Activated CD4-positive, alpha-beta T cell treated with anti-CD3 and anti-CD28 coated beads, Interleukin-2, amount 10 ng/mL, durations not matched to agents 24 days and 14 days (primary cell): ENCODE measurements at regions not wholly inside any gene's neighbourhood (a gene's known extent, or its start where the extent isn't known, plus 50 kb on each side); places are given as distances from the start of the nearest gene placed in this dataset.
A peak's percentile ranks its signal among the peaks of the same experiment; 100 is the strongest.
"Not testable (repeated sequence)": the region's sequence is repeated elsewhere in the genome, so short reads cannot be mapped to it uniquely, and the experiment has no call there.

ENCODE experiments used
- DNase-seq: peaks from one replicate; pipeline ENCODE4 v3.0.0; 2022
- H3K27ac Mint-ChIP-seq: one replicate; pipeline ENCODE4 v1.8.0; 2022; ENCODE audit warnings: mild to moderate bottlenecking, mixed read lengths
- H3K27me3 Mint-ChIP-seq: one replicate; pipeline ENCODE4 v1.8.0; 2022; ENCODE audit warnings: mixed read lengths
- H3K36me3 Mint-ChIP-seq: one replicate; pipeline ENCODE4 v1.8.0; 2022; ENCODE audit warnings: low read depth, mild to moderate bottlenecking, mixed read lengths
- H3K4me1 Mint-ChIP-seq: one replicate; pipeline ENCODE4 v1.8.0; 2021; ENCODE audit warnings: mixed read lengths
- H3K4me3 Mint-ChIP-seq: one replicate; pipeline ENCODE4 v1.8.0; 2022; ENCODE audit warnings: mild to moderate bottlenecking, moderate library complexity, mixed read lengths
- H3K9me3 Mint-ChIP-seq: one replicate; pipeline ENCODE4 v1.8.0; 2021; ENCODE audit warnings: mixed read lengths
- intact Hi-C: fragments of 100-400 bp; cut with micrococcal nuclease; formaldehyde crosslinking; loops from one replicate; pipeline ENCODE4 v1.15.1; 2023

DNA sequence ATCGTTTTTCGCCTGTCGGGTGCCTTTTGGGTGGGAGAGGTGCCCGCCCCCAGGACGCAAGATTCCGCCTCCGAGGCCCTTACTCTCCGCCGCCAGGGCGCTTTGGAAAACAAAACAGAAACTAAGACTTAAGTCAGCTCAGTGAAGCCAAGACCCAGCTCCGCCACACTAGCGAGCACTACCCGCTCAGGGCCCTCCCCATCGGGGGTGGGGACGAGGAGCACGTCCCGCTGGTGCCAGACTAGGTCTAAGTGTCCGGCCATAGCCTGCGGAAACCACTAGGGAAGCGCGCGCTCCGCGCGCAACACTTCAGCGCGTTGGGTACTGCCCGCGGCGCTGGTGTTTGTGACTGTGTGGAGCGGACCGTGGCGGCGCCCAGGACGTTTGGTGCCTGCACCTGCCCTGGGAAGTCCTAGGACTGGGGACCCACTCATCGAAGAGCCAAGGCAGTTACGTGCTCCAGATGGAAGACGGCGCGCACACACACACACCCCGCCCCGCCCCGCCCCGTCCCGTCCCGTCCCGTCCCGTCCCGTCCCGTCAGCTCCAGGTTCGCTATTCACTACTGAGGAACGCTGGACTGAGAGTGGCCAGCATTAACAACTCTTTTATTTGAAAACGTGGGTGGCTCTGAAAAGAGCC lies 57.6 kb upstream of the BOLA1 start:
- H3K27ac Mint-ChIP-seq, H3K27me3 Mint-ChIP-seq, intact Hi-C loops, H3K4me3 Mint-ChIP-seq, H3K9me3 Mint-ChIP-seq, DNase-seq: not testable (repeated sequence)
- peaks cover 22% of the 10 kb centered on the region for H3K36me3 Mint-ChIP-seq
- H3K4me1 Mint-ChIP-seq: peaks cover 26% of the 10 kb centered on the region

DNA sequence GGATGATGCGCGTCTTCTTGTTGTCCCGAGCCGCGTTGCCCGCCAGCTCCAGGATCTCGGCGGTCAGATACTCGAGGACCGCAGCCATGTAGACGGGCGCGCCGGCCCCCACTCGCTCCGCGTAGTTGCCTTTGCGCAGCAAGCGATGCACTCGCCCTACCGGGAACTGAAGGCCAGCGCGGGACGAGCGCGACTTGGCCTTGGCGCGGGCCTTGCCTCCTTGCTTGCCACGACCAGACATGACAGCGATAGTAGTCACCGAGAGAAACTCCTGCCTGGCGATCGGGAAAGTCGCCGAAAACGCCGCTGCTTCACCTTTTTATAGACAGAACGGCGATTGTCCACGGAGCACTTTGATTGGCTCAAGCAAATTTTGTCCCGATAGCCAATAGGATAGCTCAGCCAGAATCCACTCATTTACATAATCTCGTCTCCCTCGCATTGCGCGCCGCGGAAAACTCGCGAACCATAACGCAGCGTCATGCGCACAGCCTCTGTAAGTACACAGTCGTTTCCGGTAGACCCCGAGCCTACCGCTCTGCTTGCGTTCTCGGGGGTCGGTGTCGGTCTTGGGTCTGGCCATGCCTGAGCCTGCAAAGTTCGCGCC lies 56.8 kb upstream of the BOLA1 start:
- H3K4me3 Mint-ChIP-seq, intact Hi-C loops, H3K9me3 Mint-ChIP-seq, H3K27ac Mint-ChIP-seq, DNase-seq, H3K27me3 Mint-ChIP-seq: not testable (repeated sequence)
- H3K36me3 Mint-ChIP-seq: peaks cover 27% of the 10 kb centered on the region
- H3K4me1 Mint-ChIP-seq: peaks cover 34% of the 10 kb centered on the region

GRCh38 chr1:149843431-149844041 lies 55.8 kb upstream of the BOLA1 start:
- H3K4me1 Mint-ChIP-seq: peaks cover 40% of the 10 kb centered on the region
- H3K27ac Mint-ChIP-seq: peak overlapping the region; percentile 94
- H3K4me3 Mint-ChIP-seq: peak overlapping the region; percentile 92
- peak; percentile 70 for DNase-seq
- intact Hi-C loops: no loop called here
- H3K36me3 Mint-ChIP-seq: peaks cover 31% of the 10 kb centered on the region
- H3K9me3 Mint-ChIP-seq: no peaks in the 10 kb centered on the region
- no peaks in the 10 kb centered on the region for H3K27me3 Mint-ChIP-seq

DNA sequence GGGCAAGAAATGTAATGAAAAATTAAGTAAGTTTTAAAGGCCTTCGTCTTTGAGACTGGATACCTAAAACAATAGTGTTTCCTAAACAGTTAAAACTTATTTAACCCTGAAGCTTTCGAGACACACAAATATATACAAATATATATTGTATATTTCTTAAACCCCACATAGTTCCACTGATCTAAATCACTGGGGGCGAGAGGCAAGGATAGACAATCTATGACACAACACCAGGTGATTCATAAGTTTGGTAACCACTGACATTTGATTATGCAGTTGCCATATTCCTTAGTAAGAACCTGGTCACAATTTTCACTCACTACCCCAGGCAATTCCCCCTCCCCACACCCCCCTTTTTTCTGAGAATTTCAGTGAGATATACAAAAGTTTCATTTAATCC lies 55.3 kb upstream of the BOLA1 start:
- peaks cover 46% of the 10 kb centered on the region for H3K4me1 Mint-ChIP-seq
- H3K36me3 Mint-ChIP-seq: peaks cover 33% of the 10 kb centered on the region
- DNase-seq: peak; percentile 73

DNA sequence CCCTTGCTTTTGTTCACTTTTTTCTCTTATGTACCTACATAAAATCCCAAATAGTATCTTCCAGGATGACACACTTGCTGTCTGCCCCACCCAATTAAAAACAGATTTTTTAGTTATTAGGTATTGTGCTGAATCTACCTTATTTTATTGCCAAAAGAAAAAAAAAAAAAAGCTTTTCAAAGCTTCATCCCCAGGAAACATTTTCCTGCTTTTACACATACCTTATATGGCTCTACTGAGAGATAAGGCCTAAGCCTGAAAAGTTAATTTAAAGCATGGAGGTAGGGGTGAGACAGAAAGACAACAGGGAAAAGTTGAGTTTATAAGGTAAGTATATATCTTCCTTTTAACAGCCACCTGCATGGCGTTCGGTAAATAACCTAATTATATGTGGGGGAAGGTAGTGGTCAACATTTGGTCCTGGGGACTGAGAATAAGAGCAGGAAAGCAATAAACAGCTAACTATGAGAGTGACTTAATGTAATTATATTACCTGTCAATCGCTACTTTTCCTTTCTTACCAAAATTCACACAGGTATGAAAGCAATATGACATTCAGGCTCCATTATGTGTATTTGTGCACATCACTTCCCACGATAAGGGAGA lies 54.6 kb upstream of the BOLA1 start:
- Mint-ChIP-seq H3K27ac (peak overlapping the region; percentile 83), H3K9me3 (no peaks in the 10 kb centered on the region), H3K27me3 (no peaks in the 10 kb centered on the region), H3K36me3 (peaks cover 35% of the 10 kb centered on the region), H3K4me3 (peak overlapping the region; percentile 92), H3K4me1 (peaks cover 52% of the 10 kb centered on the region)
- peak; percentile 54 for DNase-seq
- intact Hi-C loops: no loop called here

More for the DNA sequence above, 55.3 kb upstream of the BOLA1 start:
- Mint-ChIP-seq H3K27ac (peak overlapping the region; percentile 94), H3K4me3 (peak overlapping the region; percentile 92), H3K9me3 (no peaks in the 10 kb centered on the region), H3K27me3 (no peaks in the 10 kb centered on the region)
- intact Hi-C loops: no loop called here

DNA sequence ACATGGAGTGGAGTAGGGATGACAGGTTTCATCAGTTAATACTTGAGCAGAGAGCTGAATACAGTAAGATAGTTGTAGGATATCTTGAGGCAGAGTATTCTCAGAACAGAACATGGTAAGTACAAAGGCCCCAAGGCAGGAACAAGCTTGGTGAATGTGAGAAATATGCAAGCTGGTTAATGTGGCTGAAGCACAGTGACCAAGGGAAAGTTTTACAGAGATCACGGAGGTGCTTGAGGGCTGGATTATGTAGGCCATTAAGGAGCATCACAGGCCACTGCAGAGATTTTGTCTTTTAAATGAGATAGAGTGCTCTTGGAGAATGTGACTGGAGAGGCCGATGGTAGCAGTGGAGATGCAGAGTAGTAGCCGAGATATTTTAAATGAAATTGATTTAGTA lies 54.0 kb upstream of the BOLA1 start:
- Mint-ChIP-seq H3K36me3 (peaks cover 38% of the 10 kb centered on the region), H3K27ac (peak overlapping the region; percentile 83), H3K4me1 (peaks cover 54% of the 10 kb centered on the region), H3K27me3 (no peaks in the 10 kb centered on the region), H3K4me3 (peak overlapping the region; percentile 92), H3K9me3 (no peaks in the 10 kb centered on the region)
- intact Hi-C loops: no loop called here
- DNase-seq: peak; percentile 62

DNA sequence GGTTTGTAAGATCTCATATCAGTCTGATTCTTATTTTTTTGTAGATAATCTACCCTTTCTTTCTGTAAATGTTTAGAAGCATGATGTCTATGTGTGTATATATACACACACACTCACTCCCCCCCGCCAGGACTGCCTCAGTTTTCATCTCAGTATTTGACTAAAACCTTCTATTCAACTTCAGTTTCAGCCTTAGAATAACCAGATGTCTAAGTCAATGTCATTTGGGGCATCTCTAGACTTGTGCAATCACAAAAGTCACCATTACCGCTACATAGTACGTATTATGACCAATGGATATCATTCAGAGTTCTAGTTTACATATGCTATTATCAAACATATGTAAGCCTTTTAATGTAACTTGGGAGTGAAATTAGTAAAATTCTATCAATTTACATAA lies 53.3 kb upstream of the BOLA1 start:
- Mint-ChIP-seq H3K9me3 (no peaks in the 10 kb centered on the region), H3K4me1 (peaks cover 54% of the 10 kb centered on the region), H3K4me3 (peak overlapping the region; percentile 92), H3K27ac (peak overlapping the region; percentile 83), H3K36me3 (peaks cover 38% of the 10 kb centered on the region), H3K27me3 (no peaks in the 10 kb centered on the region)
- intact Hi-C loops: no loop called here
- DNase-seq: peak; percentile 55

DNA sequence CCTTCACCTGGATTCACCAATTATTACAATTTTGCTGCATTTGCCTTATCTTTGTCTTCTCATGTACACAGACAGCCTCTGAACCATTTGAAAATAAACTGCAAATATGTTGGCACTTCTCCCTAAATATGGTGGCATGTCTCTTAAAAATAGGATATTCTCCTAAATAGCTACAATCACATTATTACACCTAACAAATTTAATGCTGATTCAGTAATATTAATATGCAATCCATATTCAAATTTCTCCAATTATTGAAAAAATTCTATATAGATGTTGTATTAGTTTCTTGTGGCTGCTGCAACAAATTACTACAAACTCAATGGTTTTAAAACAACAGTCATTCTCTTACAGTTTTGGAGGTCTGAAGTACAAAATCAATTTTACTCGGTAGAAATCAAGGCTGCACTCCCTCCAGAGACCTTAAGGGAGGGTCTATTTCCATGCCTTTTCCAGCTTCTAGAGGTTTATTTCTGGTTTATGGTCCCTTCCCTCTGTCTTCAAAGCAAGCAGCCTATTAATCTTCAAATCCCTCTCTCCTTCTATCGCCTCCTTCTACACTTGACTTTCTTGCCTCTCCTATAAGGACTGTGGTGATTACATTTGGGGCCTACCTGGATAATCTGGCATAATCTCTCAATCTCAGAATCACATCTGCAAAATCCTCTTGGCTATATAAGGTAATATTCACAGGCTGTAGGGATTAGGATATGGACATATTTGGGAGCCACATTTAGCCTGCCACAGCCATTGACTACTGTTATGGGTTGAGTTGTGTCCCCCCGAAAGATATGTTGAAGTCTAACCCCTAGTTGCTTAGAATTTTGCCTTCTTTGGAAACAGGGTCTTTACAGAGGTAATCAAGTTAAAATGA lies 52.5 kb upstream of the BOLA1 start:
- peak; percentile 52 for DNase-seq
- H3K9me3 Mint-ChIP-seq: no peaks in the 10 kb centered on the region
- peak overlapping the region; percentile 84 for H3K27ac Mint-ChIP-seq
- peaks cover 54% of the 10 kb centered on the region for H3K4me1 Mint-ChIP-seq
- peak overlapping the region; percentile 73 for H3K4me3 Mint-ChIP-seq
- peaks cover 38% of the 10 kb centered on the region for H3K36me3 Mint-ChIP-seq
- intact Hi-C loops: no loop called here
- H3K27me3 Mint-ChIP-seq: no peaks in the 10 kb centered on the region

DNA sequence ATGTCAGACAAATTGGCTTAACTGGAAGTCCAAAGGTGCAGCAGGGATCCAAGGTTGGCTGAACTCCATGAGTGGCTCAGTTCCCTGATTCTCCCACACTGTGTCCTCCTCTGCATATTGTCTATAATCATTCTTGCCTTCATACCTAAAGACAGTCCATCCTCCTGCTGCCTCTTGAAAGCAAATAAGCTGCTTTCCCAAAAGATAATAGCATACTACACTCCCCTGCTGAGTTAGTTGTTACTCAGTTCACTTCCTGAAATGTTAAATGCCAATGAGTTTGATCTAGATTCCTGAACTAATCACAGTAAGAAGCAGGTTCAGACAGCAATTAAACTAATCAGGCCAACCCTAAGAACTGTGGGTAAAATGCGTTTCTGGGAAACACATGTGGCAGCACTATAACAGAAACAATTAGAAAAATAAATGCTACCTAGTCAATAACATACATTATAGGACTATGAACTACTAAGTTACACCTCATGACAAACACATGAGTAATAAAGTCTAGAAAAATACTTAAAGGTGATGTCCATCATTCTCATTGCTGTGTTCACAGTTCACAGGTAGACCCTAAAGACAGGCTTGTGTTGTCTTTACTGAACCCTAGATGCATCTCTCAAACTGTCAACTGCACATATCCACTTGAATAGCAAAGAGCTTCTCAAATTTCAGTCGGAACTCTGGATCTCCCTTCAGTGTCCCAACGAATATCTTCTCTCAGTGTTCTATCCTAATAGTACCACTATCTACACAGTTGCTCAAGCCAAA lies 50.8 kb upstream of the BOLA1 start:
- H3K4me1 Mint-ChIP-seq: peaks cover 52% of the 10 kb centered on the region
- DNase-seq: peak; percentile 58
- intact Hi-C loops: no loop called here
- H3K36me3 Mint-ChIP-seq: peaks cover 36% of the 10 kb centered on the region
- peak overlapping the region; percentile 89 for H3K27ac Mint-ChIP-seq
- peak overlapping the region; percentile 91 for H3K4me3 Mint-ChIP-seq
- no peaks in the 10 kb centered on the region for H3K9me3 Mint-ChIP-seq
- no peaks in the 10 kb centered on the region for H3K27me3 Mint-ChIP-seq

DNA sequence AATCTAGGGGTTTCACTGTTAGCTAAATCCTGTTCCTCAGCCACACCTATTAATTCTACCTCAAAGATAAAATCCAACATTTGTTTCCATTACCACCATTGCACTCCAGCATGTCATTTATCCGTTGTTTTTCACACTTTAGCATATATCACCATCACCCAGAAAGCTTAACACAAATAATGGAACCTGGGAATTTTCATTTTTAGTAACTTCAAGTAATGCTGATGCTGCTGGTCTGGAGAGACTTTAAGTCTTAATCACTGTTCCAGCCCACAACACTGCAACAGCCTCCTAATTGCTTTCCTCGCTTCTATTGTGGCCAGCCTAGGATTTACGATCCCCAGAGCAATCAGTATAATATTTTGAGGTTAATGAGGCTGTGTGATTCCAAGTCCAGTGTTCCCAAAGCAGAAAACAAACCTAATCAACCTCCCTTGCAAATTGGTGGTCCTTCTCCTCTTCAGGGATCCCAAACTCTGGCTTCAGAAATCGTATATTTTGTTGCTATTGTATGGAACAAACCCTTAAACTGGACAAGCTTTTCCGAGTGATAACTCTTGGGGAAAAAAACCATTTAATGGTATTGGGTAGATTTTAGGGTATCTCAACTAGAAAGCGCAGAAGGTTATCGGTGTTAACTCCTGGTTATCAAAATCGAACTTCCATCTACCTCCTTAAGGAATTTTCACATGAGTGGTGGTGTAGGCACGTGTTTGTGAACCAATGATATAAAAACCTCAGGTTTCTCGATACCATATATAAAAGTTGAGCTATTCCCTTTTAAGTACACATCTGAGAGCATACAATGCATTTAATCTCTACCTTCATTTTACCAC lies 50.0 kb upstream of the BOLA1 start:
- peak; percentile 60 for DNase-seq
- Mint-ChIP-seq H3K4me3 (peak overlapping the region; percentile 91), H3K27ac (peak overlapping the region; percentile 89), H3K4me1 (peaks cover 48% of the 10 kb centered on the region), H3K9me3 (no peaks in the 10 kb centered on the region), H3K27me3 (no peaks in the 10 kb centered on the region), H3K36me3 (peaks cover 32% of the 10 kb centered on the region)
- intact Hi-C loops: no loop called here
